Smooth muscle cell (in vitro differentiated cells): ENCODE measurements at regions not wholly inside any gene's neighbourhood (a gene's known extent, or its start where the extent isn't known, plus 50 kb on each side); places are given as distances from the start of the nearest gene placed in this dataset.
A peak's percentile ranks its signal among the peaks of the same experiment; 100 is the strongest.

Experiments
- DNase-seq: peaks from one replicate; lab custom pipeline; 2025; ENCODE audit not compliant: unreplicated experiment; lab: John Stamatoyannopoulos, UW
- H2AFZ ChIP-seq: fragments of 200-600 bp; sonication (generic); 2 replicates; pipeline ENCODE4 v1.6.0; 2016; ENCODE audit warnings: antibody characterized with exemption, low read depth, mild to moderate bottlenecking
- H3F3A ChIP-seq: fragments of 200-600 bp; sonication (generic); 2 replicates; pipeline ENCODE4 v1.6.0; 2017; ENCODE audit warnings: antibody characterized with exemption, low read depth
- H3K27ac ChIP-seq: fragments of 200-600 bp; sonication (generic); 2 replicates; pipeline ENCODE4 v1.5.1; 2016; ENCODE audit warnings: low read depth, mild to moderate bottlenecking
- H3K27me3 ChIP-seq: fragments of 200-600 bp; sonication (generic); 2 replicates; pipeline ENCODE4 v1.6.1; 2016; ENCODE audit warnings: low read depth, mild to moderate bottlenecking
- H3K36me3 ChIP-seq: fragments of 200-600 bp; sonication (generic); 2 replicates; pipeline ENCODE4 v1.5.1; 2016; ENCODE audit warnings: low read depth
- H3K4me1 ChIP-seq: fragments of 200-600 bp; sonication (generic); 2 replicates; pipeline ENCODE4 v1.5.1; 2016; ENCODE audit warnings: low read depth
- H3K4me2 ChIP-seq: fragments of 200-600 bp; sonication (generic); 2 replicates; pipeline ENCODE4 v1.6.0; 2016; ENCODE audit warnings: mild to moderate bottlenecking
- H3K4me3 ChIP-seq: fragments of 200-600 bp; sonication (generic); 2 replicates; pipeline ENCODE4 v1.5.1; 2016; ENCODE audit warnings: mild to moderate bottlenecking
- H3K79me2 ChIP-seq: fragments of 200-600 bp; sonication (generic); 2 replicates; pipeline ENCODE4 v1.6.0; 2016; ENCODE audit warnings: low read depth, mild to moderate bottlenecking
- H3K9ac ChIP-seq: fragments of 200-600 bp; sonication (generic); 2 replicates; pipeline ENCODE4 v1.6.0; 2016; ENCODE audit warnings: low read depth
- H3K9me3 ChIP-seq: fragments of 200-600 bp; sonication (generic); replicated peaks from 2 replicates; pipeline ENCODE4 v1.5.1; 2016; ENCODE audit warnings: low read depth
- H4K20me1 ChIP-seq: fragments of 200-600 bp; sonication (generic); 2 replicates; pipeline ENCODE4 v1.6.0; 2016; ENCODE audit warnings: low read depth
- WGBS: methylation state at CpG from one replicate; pipeline ENCODE4 v1.1.7; 2016; ENCODE audit warnings: low lambda C conversion rate; 5-methylcytosine and 5-hydroxymethylcytosine counted together
- TF ChIP-seq, protein P1 (sequence below): fragments of 200-600 bp; sonication (generic); IDR thresholded peaks from 2 replicates; pipeline ENCODE4 v1.5.1; 2017; ENCODE audit warnings: borderline replicate concordance, mild to moderate bottlenecking, antibody characterized with exemption; ENCODE audit not compliant: insufficient read depth, poor library complexity, severe bottlenecking

DNA sequence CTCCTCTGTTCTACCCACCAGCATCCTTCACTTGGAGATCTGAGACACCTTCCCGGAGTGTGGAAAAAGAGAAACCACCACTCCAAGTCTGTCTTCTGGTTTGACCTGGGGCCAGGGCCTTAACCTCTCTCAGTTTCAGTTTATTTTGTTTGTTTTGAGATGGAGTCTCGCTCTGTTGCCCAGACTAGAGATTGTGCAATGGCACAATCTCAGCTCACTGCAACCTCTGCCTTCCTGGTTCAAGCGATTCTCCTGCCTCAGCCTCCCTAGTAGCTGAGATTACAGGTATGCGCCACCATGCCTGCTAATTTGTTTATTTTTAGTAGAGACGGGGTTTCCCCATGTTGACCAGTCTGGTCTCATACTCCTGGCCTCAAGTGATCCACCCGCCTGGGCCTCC lies 271.1 kb upstream of the TNRC6C start:
- H3K36me3 ChIP-seq = no peaks in the 10 kb centered on the region
- H3K79me2 ChIP-seq = no peaks in the 10 kb centered on the region
- no peaks in the 10 kb centered on the region for H3K4me1 ChIP-seq
- no peak overlapping the region for H3K9ac ChIP-seq
- no peak overlapping the region for H3K4me2 ChIP-seq
- no peak for DNase-seq
- H3K27ac ChIP-seq = no peak overlapping the region
- H3K9me3 ChIP-seq = no peaks in the 10 kb centered on the region
- no peaks in the 10 kb centered on the region for H3K27me3 ChIP-seq
- no peak overlapping the region for H2AFZ ChIP-seq
- H3K4me3 ChIP-seq = no peak overlapping the region
- H4K20me1 ChIP-seq = no peaks in the 10 kb centered on the region
- TF ChIP-seq, protein P1, sequence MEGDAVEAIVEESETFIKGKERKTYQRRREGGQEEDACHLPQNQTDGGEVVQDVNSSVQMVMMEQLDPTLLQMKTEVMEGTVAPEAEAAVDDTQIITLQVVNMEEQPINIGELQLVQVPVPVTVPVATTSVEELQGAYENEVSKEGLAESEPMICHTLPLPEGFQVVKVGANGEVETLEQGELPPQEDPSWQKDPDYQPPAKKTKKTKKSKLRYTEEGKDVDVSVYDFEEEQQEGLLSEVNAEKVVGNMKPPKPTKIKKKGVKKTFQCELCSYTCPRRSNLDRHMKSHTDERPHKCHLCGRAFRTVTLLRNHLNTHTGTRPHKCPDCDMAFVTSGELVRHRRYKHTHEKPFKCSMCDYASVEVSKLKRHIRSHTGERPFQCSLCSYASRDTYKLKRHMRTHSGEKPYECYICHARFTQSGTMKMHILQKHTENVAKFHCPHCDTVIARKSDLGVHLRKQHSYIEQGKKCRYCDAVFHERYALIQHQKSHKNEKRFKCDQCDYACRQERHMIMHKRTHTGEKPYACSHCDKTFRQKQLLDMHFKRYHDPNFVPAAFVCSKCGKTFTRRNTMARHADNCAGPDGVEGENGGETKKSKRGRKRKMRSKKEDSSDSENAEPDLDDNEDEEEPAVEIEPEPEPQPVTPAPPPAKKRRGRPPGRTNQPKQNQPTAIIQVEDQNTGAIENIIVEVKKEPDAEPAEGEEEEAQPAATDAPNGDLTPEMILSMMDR = no peak
- WGBS = 96% methylated on average over 6 of the region's 6 CpGs
- no peaks in the 10 kb centered on the region for H3F3A ChIP-seq

- no peaks in the 10 kb centered on the region for H3K36me3 ChIP-seq
- no peak for DNase-seq
- no peaks in the 10 kb centered on the region for H4K20me1 ChIP-seq
- H3K27ac ChIP-seq = no peak overlapping the region
- TF ChIP-seq, protein P1 = no peak
- H3K4me3 ChIP-seq = no peak overlapping the region
- no peaks in the 10 kb centered on the region for H3K4me1 ChIP-seq
- WGBS = 92% methylated on average over 16 of the region's 16 CpGs
- H3K9ac ChIP-seq = no peak overlapping the region
- no peaks in the 10 kb centered on the region for H3K9me3 ChIP-seq
- H2AFZ ChIP-seq = no peak overlapping the region
- H3K79me2 ChIP-seq = no peaks in the 10 kb centered on the region
- H3K27me3 ChIP-seq = peaks cover under 1% of the 10 kb centered on the region
- no peaks in the 10 kb centered on the region for H3F3A ChIP-seq
- no peak overlapping the region for H3K4me2 ChIP-seq
Measured at GRCh38 chr17:77687921-77688320, 270.6 kb upstream of the TNRC6C start.

DNA sequence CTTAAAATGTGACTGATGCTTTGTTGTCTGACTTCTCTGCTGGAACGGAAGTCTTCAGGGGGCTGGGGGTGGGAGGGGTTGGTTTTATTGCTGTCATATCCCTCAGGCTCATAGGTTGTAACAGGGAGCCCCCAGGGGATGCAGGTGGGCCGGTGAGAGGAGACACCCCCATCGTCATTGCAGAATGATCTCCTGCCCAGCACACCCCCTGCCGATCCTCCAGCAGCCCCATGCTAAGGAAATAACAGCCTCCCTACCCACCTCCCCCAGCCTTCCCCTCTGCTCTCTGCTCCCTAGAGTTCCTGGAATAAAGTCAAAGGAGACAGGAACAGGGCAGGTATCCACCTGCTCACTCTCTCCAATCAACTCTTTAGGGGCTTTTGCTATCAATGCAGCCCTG lies 270.1 kb upstream of the TNRC6C start:
- H3K4me1 ChIP-seq = no peaks in the 10 kb centered on the region
- H2AFZ ChIP-seq = no peak overlapping the region
- DNase-seq = no peak
- H3K79me2 ChIP-seq = no peaks in the 10 kb centered on the region
- H3K4me2 ChIP-seq = no peak overlapping the region
- TF ChIP-seq, protein P1 = no peak
- H3K9me3 ChIP-seq = no peaks in the 10 kb centered on the region
- peaks cover 5% of the 10 kb centered on the region for H3K27me3 ChIP-seq
- H3K4me3 ChIP-seq = no peak overlapping the region
- H3K9ac ChIP-seq = no peak overlapping the region
- no peak overlapping the region for H3K27ac ChIP-seq
- WGBS = 64% methylated on average over 4 of the region's 4 CpGs
- no peaks in the 10 kb centered on the region for H3K36me3 ChIP-seq
- H3F3A ChIP-seq = no peaks in the 10 kb centered on the region
- H4K20me1 ChIP-seq = no peaks in the 10 kb centered on the region

- Histone ChIP-seq H3K4me1 (no peaks in the 10 kb centered on the region), H3K9ac (no peak overlapping the region), H4K20me1 (no peaks in the 10 kb centered on the region), H2AFZ (no peak overlapping the region), H3K4me2 (peak overlapping the region; percentile 33), H3K9me3 (no peaks in the 10 kb centered on the region), H3F3A (no peaks in the 10 kb centered on the region), H3K4me3 (no peak overlapping the region), H3K27ac (no peak overlapping the region), H3K79me2 (no peaks in the 10 kb centered on the region), H3K27me3 (peaks cover 27% of the 10 kb centered on the region), H3K36me3 (no peaks in the 10 kb centered on the region)
- TF ChIP-seq, protein P1 = no peak
- WGBS = 65% methylated on average over 24 of the region's 24 CpGs
- no peak for DNase-seq
Measured at GRCh38 chr17:77690271-77691161, 268.0 kb upstream of the TNRC6C start.
